Fibroblast of upper back skin (primary cell): ENCODE measurements at regions not wholly inside any gene's neighbourhood (a gene's known extent, or its start where the extent isn't known, plus 50 kb on each side); places are given as distances from the start of the nearest gene placed in this dataset.
A peak's percentile ranks its signal among the peaks of the same experiment; 100 is the strongest.

Source experiments
- DNase-seq: peaks from one replicate; pipeline ENCODE4 v3.0.0-alpha.2; 2013

- no peak for DNase-seq
These were observed 602.9 kb upstream of the ARID1B start for GRCh38 chr6:156174031-156174890.

- peak; percentile 29 for DNase-seq
These were observed 607.8 kb upstream of the ARID1B start for GRCh38 chr6:156169371-156169770.

- DNase-seq = peak; percentile 43
These were observed 609.5 kb upstream of the ARID1B start for GRCh38 chr6:156167625-156168071.

GRCh38 chr6:156167016-156167624 is 610.1 kb upstream of the ARID1B start:
- peak; percentile 56 for DNase-seq

- DNase-seq = no peak
These were observed 611.1 kb upstream of the ARID1B start for GRCh38 chr6:156166093-156166492.

- DNase-seq = peak; percentile 50
These were observed 612.3 kb upstream of the ARID1B start for GRCh38 chr6:156164701-156165452.

GRCh38 chr6:156163311-156163710 is 613.9 kb upstream of the ARID1B start:
- DNase-seq = no peak

GRCh38 chr6:156161471-156161870 is 615.7 kb upstream of the ARID1B start:
- no peak for DNase-seq

GRCh38 chr6:156160795-156161165 is 616.4 kb upstream of the ARID1B start:
- DNase-seq = no peak

- DNase-seq = no peak
These were observed 617.0 kb upstream of the ARID1B start for GRCh38 chr6:156160007-156160794.

GRCh38 chr6:156154896-156155295 is 622.3 kb upstream of the ARID1B start:
- DNase-seq = peak; percentile 20

GRCh38 chr6:156150391-156150790 is 626.8 kb upstream of the ARID1B start:
- no peak for DNase-seq

GRCh38 chr6:156146891-156147290 is 630.3 kb upstream of the ARID1B start:
- DNase-seq = no peak

GRCh38 chr6:156131221-156131903 is 645.8 kb upstream of the ARID1B start:
- no peak for DNase-seq

GRCh38 chr6:156126535-156126934 is 650.6 kb upstream of the ARID1B start:
- no peak for DNase-seq

GRCh38 chr6:156125844-156126243 is 651.3 kb upstream of the ARID1B start:
- DNase-seq = no peak

- DNase-seq = no peak
These were observed 653.4 kb upstream of the ARID1B start for GRCh38 chr6:156123731-156124130.

GRCh38 chr6:156121973-156122372 is 655.2 kb upstream of the ARID1B start:
- DNase-seq = no peak

GRCh38 chr6:156114541-156114940 is 658.9 kb upstream of the NOX3 start:
- DNase-seq = no peak

GRCh38 chr6:156113631-156114030 is 658.0 kb upstream of the NOX3 start:
- DNase-seq = no peak

GRCh38 chr6:156111913-156112312 is 656.3 kb upstream of the NOX3 start:
- no peak for DNase-seq

- no peak for DNase-seq
These were observed 654.6 kb upstream of the NOX3 start for GRCh38 chr6:156110249-156110648.
